SK-N-SH treated with all-trans-retinoic acid at 6 μM for 48 hours (cell line): ENCODE measurements at regions not wholly inside any gene's neighbourhood (a gene's known extent, or its start where the extent isn't known, plus 50 kb on each side); places are given as distances from the start of the nearest gene placed in this dataset.

Source experiments
- CREB5 ChIP-seq: fragments of 250-450 bp; sonication (Bioruptor Pico); IDR thresholded peaks from 2 replicates; pipeline ENCODE4 v1.5.1; 2020; ENCODE audit warnings: low read depth, mild to moderate bottlenecking, moderate library complexity
- CSRNP3 ChIP-seq: fragments of 250-450 bp; sonication (Bioruptor Pico); IDR thresholded peaks from 2 replicates; pipeline ENCODE4 v1.5.1; 2021; ENCODE audit warnings: mild to moderate bottlenecking, moderate library complexity
- PATZ1 ChIP-seq: fragments of 250-450 bp; sonication (Bioruptor Pico); IDR thresholded peaks from 2 replicates; pipeline ENCODE4 v1.8.0; 2020; ENCODE audit warnings: mild to moderate bottlenecking, moderate library complexity, borderline replicate concordance

GRCh38 chr11:37632748-37633147, 1034.7 kb upstream of the RAG2 start:
- no peak for TF ChIP-seq CSRNP3 (CRISPR knock-in tag)
- no peak for TF ChIP-seq PATZ1 (CRISPR knock-in tag)
- TF ChIP-seq CREB5 = no peak
